Caco-2 (cell line): ENCODE measurements at regions not wholly inside any gene's neighbourhood (a gene's known extent, or its start where the extent isn't known, plus 50 kb on each side); places are given as distances from the start of the nearest gene placed in this dataset.

Experiments
- BruUV-seq: library from RNA; stranded (reverse); fragments of 400-500 nt; replicated peaks from 2 replicates; lab custom pipeline; 2021; lab: Mats Ljungman, UMichigan
- CTCF ChIA-PET: fragments of 300-600 bp; sonication (Branson Sonifier 250); formaldehyde crosslinking; loops from one replicate; lab custom pipeline; 2022; ENCODE audit warnings: antibody characterized with exemption; lab: Charles Lee
- POLR2A ChIA-PET: fragments of 300-600 bp; sonication (Branson Sonifier 250); formaldehyde crosslinking; loops from one replicate; lab custom pipeline; 2022; ENCODE audit warnings: antibody characterized with exemption; lab: Charles Lee
- DNase-seq, 2 experiments: peaks; one replicate each; pipeline versions ENCODE4 v3.0.0 to v3.0.0-alpha.2; 2020 to 2022
- H3K27me3 ChIP-seq: replicated peaks from 2 replicates; pipeline ENCODE4 v1.6.0; 2011; ENCODE audit warnings: low read length; ENCODE audit not compliant: control insufficient read depth, insufficient read depth
- H3K36me3 ChIP-seq: 2 replicates; pipeline ENCODE4 v1.5.1; 2011; ENCODE audit warnings: low read length; ENCODE audit not compliant: control insufficient read depth, insufficient read depth
- H3K4me1 ChIP-seq: fragments of 250-450 bp; sonication (Bioruptor Pico); 2 replicates; pipeline ENCODE4 v1.5.1; 2020; ENCODE audit warnings: mild to moderate bottlenecking
- H3K4me3 ChIP-seq: 2 replicates; pipeline ENCODE4 v1.5.1; 2011; ENCODE audit warnings: low read depth, mild to moderate bottlenecking, control low read depth, low read length
- H3K9me3 ChIP-seq: fragments of 250-450 bp; sonication (Bioruptor Pico); 2 replicates; pipeline ENCODE4 v1.5.1; 2020; ENCODE audit warnings: mild to moderate bottlenecking, moderate library complexity
- H3K27ac Mint-ChIP-seq: one replicate; pipeline ENCODE4 v1.8.0; 2022; ENCODE audit warnings: mixed read lengths; ENCODE audit not compliant: unreplicated experiment
- H3K27me3 Mint-ChIP-seq: one replicate; pipeline ENCODE4 v1.8.0; 2022; ENCODE audit warnings: mixed read lengths; ENCODE audit not compliant: insufficient read depth, unreplicated experiment
- H3K36me3 Mint-ChIP-seq: one replicate; pipeline ENCODE4 v1.8.0; 2022; ENCODE audit warnings: mild to moderate bottlenecking, mixed read lengths; ENCODE audit not compliant: insufficient read depth, unreplicated experiment
- H3K4me1 Mint-ChIP-seq: one replicate; pipeline ENCODE4 v1.8.0; 2022; ENCODE audit warnings: low read depth, mixed read lengths; ENCODE audit not compliant: unreplicated experiment
- H3K4me3 Mint-ChIP-seq: one replicate; pipeline ENCODE4 v1.8.0; 2022; ENCODE audit warnings: mild to moderate bottlenecking, moderate library complexity, mixed read lengths; ENCODE audit not compliant: unreplicated experiment
- H3K9me3 Mint-ChIP-seq: one replicate; pipeline ENCODE4 v1.8.0; 2022; ENCODE audit warnings: mixed read lengths; ENCODE audit not compliant: unreplicated experiment
- CTCF ChIP-seq, 2 experiments: fragments of 200-600 bp in 1 of 2; IDR thresholded peaks; 1 replicate in 1 of 2; 2 replicates in 1 of 2; pipeline versions ENCODE4 v1.5.1 to v1.8.0; 2011 to 2022; ENCODE audit warnings: antibody characterized with exemption in 1 of 2, control low read depth in 1 of 2, inconsistent platforms in 1 of 2, low read depth in 1 of 2, low read length in 1 of 2, mild to moderate bottlenecking in 1 of 2, moderate library complexity in 1 of 2; ENCODE audit not compliant: insufficient read depth in 1 of 2, severe bottlenecking in 1 of 2, unreplicated experiment in 1 of 2
- intact Hi-C: fragments of 100-400 bp; cut with micrococcal nuclease; formaldehyde crosslinking; loops from one replicate; pipeline ENCODE4 v1.10.0; 2022; ENCODE audit not compliant: unreplicated experiment

GRCh38 chr14:50052517-50052916, 63.9 kb downstream of the VCPKMT start:
- Mint-ChIP-seq H3K4me1 (peaks cover 10% of the 10 kb centered on the region), H3K27ac (no peak overlapping the region), H3K9me3 (no peaks in the 10 kb centered on the region), H3K36me3 (peaks cover 4% of the 10 kb centered on the region), H3K4me3 (no peak overlapping the region), H3K27me3 (no peaks in the 10 kb centered on the region)
- H3K4me1 ChIP-seq, result peaks cover 23% of the 10 kb centered on the region
- CTCF ChIA-PET, result no interaction called here
- no peak for DNase-seq
- POLR2A ChIA-PET, result no interaction called here
- intact Hi-C loops, result no loop called here
- no peaks in the 10 kb centered on the region for H3K27me3 ChIP-seq
- no TSS peak for BruUV-seq
- H3K4me3 ChIP-seq, result no peak overlapping the region
- no peaks in the 10 kb centered on the region for H3K36me3 ChIP-seq
- TF ChIP-seq CTCF (IDR thresholded peaks at IDR 0.05; ENCODE audit: insufficient read depth in 1 of 2, low read depth in 1 of 2, low read length in 1 of 2, severe bottlenecking in 1 of 2, unreplicated experiment in 1 of 2), result no peak
- H3K9me3 ChIP-seq, result no peaks in the 10 kb centered on the region

GRCh38 chr14:50053935-50054334, 62.4 kb downstream of the VCPKMT start:
- ChIA-PET POLR2A (no interaction called here), CTCF (no interaction called here)
- Mint-ChIP-seq H3K4me3 (no peak overlapping the region), H3K36me3 (peaks cover 4% of the 10 kb centered on the region), H3K9me3 (no peaks in the 10 kb centered on the region), H3K27ac (no peak overlapping the region), H3K4me1 (peaks cover 15% of the 10 kb centered on the region), H3K27me3 (no peaks in the 10 kb centered on the region)
- no peaks in the 10 kb centered on the region for H3K36me3 ChIP-seq
- no peaks in the 10 kb centered on the region for H3K27me3 ChIP-seq
- no peak for TF ChIP-seq CTCF (IDR thresholded peaks at IDR 0.05; ENCODE audit: insufficient read depth in 1 of 2, low read depth in 1 of 2, low read length in 1 of 2, severe bottlenecking in 1 of 2, unreplicated experiment in 1 of 2)
- no peak for DNase-seq
- no TSS peak for BruUV-seq
- H3K4me1 ChIP-seq, result peaks cover 25% of the 10 kb centered on the region
- no peaks in the 10 kb centered on the region for H3K9me3 ChIP-seq
- no peak overlapping the region for H3K4me3 ChIP-seq
- intact Hi-C loops, result no loop called here

- Mint-ChIP-seq H3K36me3 (no peaks in the 10 kb centered on the region), H3K27me3 (no peaks in the 10 kb centered on the region), H3K27ac (no peak overlapping the region), H3K4me3 (no peak overlapping the region), H3K4me1 (peaks cover 19% of the 10 kb centered on the region), H3K9me3 (no peaks in the 10 kb centered on the region)
- Histone ChIP-seq H3K4me1 (peaks cover 42% of the 10 kb centered on the region), H3K36me3 (no peaks in the 10 kb centered on the region), H3K9me3 (no peaks in the 10 kb centered on the region), H3K27me3 (no peaks in the 10 kb centered on the region), H3K4me3 (no peak overlapping the region)
- ChIA-PET POLR2A (no interaction called here), CTCF (no interaction called here)
- intact Hi-C loops, result no loop called here
- no peak for DNase-seq
- no TSS peak for BruUV-seq
- no peak for TF ChIP-seq CTCF (IDR thresholded peaks at IDR 0.05; ENCODE audit: insufficient read depth in 1 of 2, low read depth in 1 of 2, low read length in 1 of 2, severe bottlenecking in 1 of 2, unreplicated experiment in 1 of 2)
These were observed 60.7 kb downstream of the VCPKMT start for GRCh38 chr14:50055461-50056228.
